ENCODE measurements at regions not wholly inside any gene's neighbourhood (a gene's known extent, or its start where the extent isn't known, plus 50 kb on each side); places are given as distances from the start of the nearest gene placed in this dataset.
"Not testable (repeated sequence)": the region's sequence is repeated elsewhere in the genome, so short reads cannot be mapped to it uniquely, and the experiment has no call there.

DNA sequence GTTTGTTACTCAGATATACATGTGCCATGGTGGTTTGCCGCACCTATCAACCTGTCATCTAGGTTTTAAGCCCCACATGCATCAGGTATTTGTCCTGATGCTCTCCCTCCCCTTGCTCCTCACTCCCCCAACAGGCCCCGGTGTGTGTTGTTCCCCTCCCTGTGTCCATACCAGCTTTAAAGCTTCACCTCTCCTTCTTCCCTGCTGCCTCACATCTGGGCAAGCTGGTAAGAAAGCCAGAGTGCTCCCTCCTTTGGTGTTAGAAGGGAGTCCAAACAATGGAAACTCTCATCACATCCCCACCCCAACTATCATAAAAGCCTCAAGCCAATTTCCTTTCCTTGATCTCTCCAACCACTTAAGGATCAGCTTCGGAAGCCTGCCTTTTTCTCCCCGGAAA, 1115.6 kb upstream of the GOT2 start:
- no peak for DNase-seq (ENCODE audit: low read depth)
- in situ Hi-C loops (cut with HindIII; ENCODE audit: low sequenced_read_pairs): no loop called here
- no peak overlapping the region for H3K4me3 ChIP-seq (ENCODE audit: low read depth, low read length)
- TF ChIP-seq, protein P1, sequence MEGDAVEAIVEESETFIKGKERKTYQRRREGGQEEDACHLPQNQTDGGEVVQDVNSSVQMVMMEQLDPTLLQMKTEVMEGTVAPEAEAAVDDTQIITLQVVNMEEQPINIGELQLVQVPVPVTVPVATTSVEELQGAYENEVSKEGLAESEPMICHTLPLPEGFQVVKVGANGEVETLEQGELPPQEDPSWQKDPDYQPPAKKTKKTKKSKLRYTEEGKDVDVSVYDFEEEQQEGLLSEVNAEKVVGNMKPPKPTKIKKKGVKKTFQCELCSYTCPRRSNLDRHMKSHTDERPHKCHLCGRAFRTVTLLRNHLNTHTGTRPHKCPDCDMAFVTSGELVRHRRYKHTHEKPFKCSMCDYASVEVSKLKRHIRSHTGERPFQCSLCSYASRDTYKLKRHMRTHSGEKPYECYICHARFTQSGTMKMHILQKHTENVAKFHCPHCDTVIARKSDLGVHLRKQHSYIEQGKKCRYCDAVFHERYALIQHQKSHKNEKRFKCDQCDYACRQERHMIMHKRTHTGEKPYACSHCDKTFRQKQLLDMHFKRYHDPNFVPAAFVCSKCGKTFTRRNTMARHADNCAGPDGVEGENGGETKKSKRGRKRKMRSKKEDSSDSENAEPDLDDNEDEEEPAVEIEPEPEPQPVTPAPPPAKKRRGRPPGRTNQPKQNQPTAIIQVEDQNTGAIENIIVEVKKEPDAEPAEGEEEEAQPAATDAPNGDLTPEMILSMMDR (IDR thresholded peaks at IDR 0.05; ENCODE audit: low read depth, low read length, missing control alignments): no peak

GRCh38 chr16:59848296-59848695, 1114.2 kb upstream of the GOT2 start:
- H3K4me3 ChIP-seq (ENCODE audit: low read depth, low read length): no peak overlapping the region
- in situ Hi-C loops (cut with HindIII; ENCODE audit: low sequenced_read_pairs): no loop called here
- DNase-seq (ENCODE audit: low read depth): peak; percentile 39
- TF ChIP-seq, protein P1 (IDR thresholded peaks at IDR 0.05; ENCODE audit: low read depth, low read length, missing control alignments): no peak

GRCh38 chr16:59840169-59840568, 1106.1 kb upstream of the GOT2 start:
- no peak for DNase-seq (ENCODE audit: low read depth)
- TF ChIP-seq, protein P1 (IDR thresholded peaks at IDR 0.05; ENCODE audit: low read depth, low read length, missing control alignments): no peak
- no peak overlapping the region for H3K4me3 ChIP-seq (ENCODE audit: low read depth, low read length)
- in situ Hi-C loops (cut with HindIII; ENCODE audit: low sequenced_read_pairs): no loop called here

DNA sequence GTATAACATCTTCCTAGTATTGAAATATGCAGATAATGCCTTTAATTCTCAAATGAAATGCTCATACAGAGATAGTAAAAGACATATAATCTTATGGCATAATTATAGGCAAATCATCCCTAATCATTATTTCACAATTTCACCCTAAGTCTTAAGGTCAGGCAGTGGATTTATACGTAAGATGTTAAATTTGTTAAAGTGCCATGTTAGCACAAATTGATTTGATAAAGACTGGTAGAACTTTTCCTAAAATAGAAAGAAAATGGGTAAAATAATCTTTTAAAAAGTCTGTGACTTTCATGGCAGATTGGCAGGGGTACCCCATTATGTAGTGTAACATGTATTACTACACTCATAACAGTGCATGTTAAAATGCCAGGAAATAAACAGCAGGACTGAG, 1092.7 kb upstream of the GOT2 start:
- in situ Hi-C loops (cut with HindIII; ENCODE audit: low sequenced_read_pairs): no loop called here
- TF ChIP-seq, protein P1 (IDR thresholded peaks at IDR 0.05; ENCODE audit: low read depth, low read length, missing control alignments): no peak
- no peak for DNase-seq (ENCODE audit: low read depth)
- H3K4me3 ChIP-seq (ENCODE audit: low read depth, low read length): no peak overlapping the region

DNA sequence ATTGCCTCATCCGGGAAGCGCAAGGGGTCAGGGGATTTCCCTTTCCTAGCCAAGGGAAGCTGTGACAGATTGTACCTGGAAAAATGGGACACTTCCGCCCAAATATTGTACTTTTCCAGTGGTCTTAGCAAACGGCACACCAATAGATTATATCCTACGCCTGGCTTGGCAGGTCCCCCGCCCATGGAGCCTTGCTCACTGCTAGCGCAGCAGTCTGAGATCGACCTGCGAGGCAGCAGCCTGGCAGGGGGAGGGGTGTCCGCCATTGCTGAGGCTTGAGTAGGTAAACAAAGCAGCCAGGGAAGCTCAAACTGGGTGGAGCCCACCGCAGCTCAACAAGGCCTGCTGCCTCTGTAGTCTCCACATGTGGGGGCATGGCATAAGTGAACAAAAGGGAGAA, 1075.4 kb upstream of the GOT2 start:
- H3K4me3 ChIP-seq (ENCODE audit: low read depth, low read length); DNase-seq (ENCODE audit: low read depth); in situ Hi-C loops (cut with HindIII; ENCODE audit: low sequenced_read_pairs): not testable (repeated sequence)

GRCh38 chr16:59783191-59783590, 1049.1 kb upstream of the GOT2 start:
- TF ChIP-seq, protein P1 (IDR thresholded peaks at IDR 0.05; ENCODE audit: low read depth, low read length, missing control alignments): no peak
- DNase-seq (ENCODE audit: low read depth): no peak
- in situ Hi-C loops (cut with HindIII; ENCODE audit: low sequenced_read_pairs): no loop called here
- H3K4me3 ChIP-seq (ENCODE audit: low read depth, low read length): no peak overlapping the region

DNA sequence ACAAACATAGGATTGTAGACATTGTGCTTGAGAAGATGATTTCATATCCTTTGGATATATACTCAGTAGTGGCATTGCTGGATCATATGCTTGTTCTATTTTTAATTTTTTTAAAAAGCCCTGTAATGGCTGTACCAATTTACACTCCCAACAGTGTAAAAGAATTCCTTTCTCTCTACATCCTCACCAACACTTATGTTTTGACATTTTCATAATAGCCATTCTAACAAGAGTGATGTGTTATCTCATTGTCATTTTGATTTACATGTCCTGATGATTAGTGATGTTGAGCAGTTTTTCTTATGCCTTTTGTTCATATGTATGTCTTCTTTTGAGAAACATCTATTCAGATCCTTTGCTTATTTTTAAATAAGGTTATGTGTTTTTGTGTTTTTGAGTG, 1039.2 kb upstream of the GOT2 start:
- TF ChIP-seq, protein P1 (IDR thresholded peaks at IDR 0.05; ENCODE audit: low read depth, low read length, missing control alignments): no peak
- in situ Hi-C loops (cut with HindIII; ENCODE audit: low sequenced_read_pairs): no loop called here
- no peak overlapping the region for H3K4me3 ChIP-seq (ENCODE audit: low read depth, low read length)
- DNase-seq (ENCODE audit: low read depth): no peak
